ENCODE measurements at regions not wholly inside any gene's neighbourhood (a gene's known extent, or its start where the extent isn't known, plus 50 kb on each side); places are given as distances from the start of the nearest gene placed in this dataset.

- TF ChIP-seq, protein P1, sequence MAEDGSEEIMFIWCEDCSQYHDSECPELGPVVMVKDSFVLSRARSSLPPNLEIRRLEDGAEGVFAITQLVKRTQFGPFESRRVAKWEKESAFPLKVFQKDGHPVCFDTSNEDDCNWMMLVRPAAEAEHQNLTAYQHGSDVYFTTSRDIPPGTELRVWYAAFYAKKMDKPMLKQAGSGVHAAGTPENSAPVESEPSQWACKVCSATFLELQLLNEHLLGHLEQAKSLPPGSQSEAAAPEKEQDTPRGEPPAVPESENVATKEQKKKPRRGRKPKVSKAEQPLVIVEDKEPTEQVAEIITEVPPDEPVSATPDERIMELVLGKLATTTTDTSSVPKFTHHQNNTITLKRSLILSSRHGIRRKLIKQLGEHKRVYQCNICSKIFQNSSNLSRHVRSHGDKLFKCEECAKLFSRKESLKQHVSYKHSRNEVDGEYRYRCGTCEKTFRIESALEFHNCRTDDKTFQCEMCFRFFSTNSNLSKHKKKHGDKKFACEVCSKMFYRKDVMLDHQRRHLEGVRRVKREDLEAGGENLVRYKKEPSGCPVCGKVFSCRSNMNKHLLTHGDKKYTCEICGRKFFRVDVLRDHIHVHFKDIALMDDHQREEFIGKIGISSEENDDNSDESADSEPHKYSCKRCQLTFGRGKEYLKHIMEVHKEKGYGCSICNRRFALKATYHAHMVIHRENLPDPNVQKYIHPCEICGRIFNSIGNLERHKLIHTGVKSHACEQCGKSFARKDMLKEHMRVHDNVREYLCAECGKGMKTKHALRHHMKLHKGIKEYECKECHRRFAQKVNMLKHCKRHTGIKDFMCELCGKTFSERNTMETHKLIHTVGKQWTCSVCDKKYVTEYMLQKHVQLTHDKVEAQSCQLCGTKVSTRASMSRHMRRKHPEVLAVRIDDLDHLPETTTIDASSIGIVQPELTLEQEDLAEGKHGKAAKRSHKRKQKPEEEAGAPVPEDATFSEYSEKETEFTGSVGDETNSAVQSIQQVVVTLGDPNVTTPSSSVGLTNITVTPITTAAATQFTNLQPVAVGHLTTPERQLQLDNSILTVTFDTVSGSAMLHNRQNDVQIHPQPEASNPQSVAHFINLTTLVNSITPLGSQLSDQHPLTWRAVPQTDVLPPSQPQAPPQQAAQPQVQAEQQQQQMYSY (CRISPR knock-in tag; IDR thresholded peaks at IDR 0.05): no peak
- TF ChIP-seq ZNF263 (CRISPR knock-in tag; IDR thresholded peaks at IDR 0.05; ENCODE audit: low read depth) (no peak), ZBTB43 (CRISPR knock-in tag; IDR thresholded peaks at IDR 0.05) (no peak), PREB (CRISPR knock-in tag; IDR thresholded peaks at IDR 0.05; ENCODE audit: borderline replicate concordance) (no peak)
- TF ChIP-seq, protein P2, sequence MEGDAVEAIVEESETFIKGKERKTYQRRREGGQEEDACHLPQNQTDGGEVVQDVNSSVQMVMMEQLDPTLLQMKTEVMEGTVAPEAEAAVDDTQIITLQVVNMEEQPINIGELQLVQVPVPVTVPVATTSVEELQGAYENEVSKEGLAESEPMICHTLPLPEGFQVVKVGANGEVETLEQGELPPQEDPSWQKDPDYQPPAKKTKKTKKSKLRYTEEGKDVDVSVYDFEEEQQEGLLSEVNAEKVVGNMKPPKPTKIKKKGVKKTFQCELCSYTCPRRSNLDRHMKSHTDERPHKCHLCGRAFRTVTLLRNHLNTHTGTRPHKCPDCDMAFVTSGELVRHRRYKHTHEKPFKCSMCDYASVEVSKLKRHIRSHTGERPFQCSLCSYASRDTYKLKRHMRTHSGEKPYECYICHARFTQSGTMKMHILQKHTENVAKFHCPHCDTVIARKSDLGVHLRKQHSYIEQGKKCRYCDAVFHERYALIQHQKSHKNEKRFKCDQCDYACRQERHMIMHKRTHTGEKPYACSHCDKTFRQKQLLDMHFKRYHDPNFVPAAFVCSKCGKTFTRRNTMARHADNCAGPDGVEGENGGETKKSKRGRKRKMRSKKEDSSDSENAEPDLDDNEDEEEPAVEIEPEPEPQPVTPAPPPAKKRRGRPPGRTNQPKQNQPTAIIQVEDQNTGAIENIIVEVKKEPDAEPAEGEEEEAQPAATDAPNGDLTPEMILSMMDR (IDR thresholded peaks at IDR 0.05): no peak
- TF ChIP-seq, protein P3, sequence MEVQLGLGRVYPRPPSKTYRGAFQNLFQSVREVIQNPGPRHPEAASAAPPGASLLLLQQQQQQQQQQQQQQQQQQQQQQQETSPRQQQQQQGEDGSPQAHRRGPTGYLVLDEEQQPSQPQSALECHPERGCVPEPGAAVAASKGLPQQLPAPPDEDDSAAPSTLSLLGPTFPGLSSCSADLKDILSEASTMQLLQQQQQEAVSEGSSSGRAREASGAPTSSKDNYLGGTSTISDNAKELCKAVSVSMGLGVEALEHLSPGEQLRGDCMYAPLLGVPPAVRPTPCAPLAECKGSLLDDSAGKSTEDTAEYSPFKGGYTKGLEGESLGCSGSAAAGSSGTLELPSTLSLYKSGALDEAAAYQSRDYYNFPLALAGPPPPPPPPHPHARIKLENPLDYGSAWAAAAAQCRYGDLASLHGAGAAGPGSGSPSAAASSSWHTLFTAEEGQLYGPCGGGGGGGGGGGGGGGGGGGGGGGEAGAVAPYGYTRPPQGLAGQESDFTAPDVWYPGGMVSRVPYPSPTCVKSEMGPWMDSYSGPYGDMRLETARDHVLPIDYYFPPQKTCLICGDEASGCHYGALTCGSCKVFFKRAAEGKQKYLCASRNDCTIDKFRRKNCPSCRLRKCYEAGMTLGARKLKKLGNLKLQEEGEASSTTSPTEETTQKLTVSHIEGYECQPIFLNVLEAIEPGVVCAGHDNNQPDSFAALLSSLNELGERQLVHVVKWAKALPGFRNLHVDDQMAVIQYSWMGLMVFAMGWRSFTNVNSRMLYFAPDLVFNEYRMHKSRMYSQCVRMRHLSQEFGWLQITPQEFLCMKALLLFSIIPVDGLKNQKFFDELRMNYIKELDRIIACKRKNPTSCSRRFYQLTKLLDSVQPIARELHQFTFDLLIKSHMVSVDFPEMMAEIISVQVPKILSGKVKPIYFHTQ (CRISPR knock-in tag; IDR thresholded peaks at IDR 0.05): no peak
Measured at GRCh38 chr1:244324176-244324883, 127.4 kb downstream of the ADSS2 start (continued).

GRCh38 chr1:244325056-244325758, 126.5 kb downstream of the ADSS2 start:
- Mint-ChIP-seq H3K27ac (no peak overlapping the region), H3K9me3 (peaks cover 28% of the 10 kb centered on the region), H3K4me1 (peaks cover 32% of the 10 kb centered on the region), H3K27me3 (ENCODE audit: low read depth) (no peaks in the 10 kb centered on the region), H3K4me3 (no peak overlapping the region), H3K36me3 (peaks cover 24% of the 10 kb centered on the region)
- ChIA-PET CTCF (interaction anchor here (0.8 kb wide), 1 partner anchor 26 kb away, joined by 3 read pairs; no protein-coding TSS in a partner anchor), POLR2A (no interaction called here)
- DNase-seq (ENCODE audit: low spot score) (no peak), ATAC-seq (no peak)
- no peak for TF ChIP-seq ZNF532 (CRISPR knock-in tag; IDR thresholded peaks at IDR 0.05; ENCODE audit: borderline replicate concordance)
- TF ChIP-seq ATF1 (CRISPR knock-in tag; IDR thresholded peaks at IDR 0.05): no peak
- TF ChIP-seq TEAD4 (CRISPR knock-in tag; IDR thresholded peaks at IDR 0.05): no peak
- TF ChIP-seq CREM (CRISPR knock-in tag; IDR thresholded peaks at IDR 0.05): no peak
- TF ChIP-seq ESRRA (CRISPR knock-in tag; IDR thresholded peaks at IDR 0.05; ENCODE audit: borderline replicate concordance): no peak
- TF ChIP-seq MXD4 (CRISPR knock-in tag; IDR thresholded peaks at IDR 0.05; ENCODE audit: borderline replicate concordance): no peak
- no peak for TF ChIP-seq GTF2I (CRISPR knock-in tag; conservative IDR thresholded peaks at IDR 0.05)
- no peak for TF ChIP-seq ZNF138 (CRISPR knock-in tag; conservative IDR thresholded peaks at IDR 0.05)
- no peak for TF ChIP-seq NR1H2 (CRISPR knock-in tag; IDR thresholded peaks at IDR 0.05)
- TF ChIP-seq PREB (CRISPR knock-in tag; IDR thresholded peaks at IDR 0.05; ENCODE audit: borderline replicate concordance): no peak
